ENCODE measurements at regions not wholly inside any gene's neighbourhood (a gene's known extent, or its start where the extent isn't known, plus 50 kb on each side); places are given as distances from the start of the nearest gene placed in this dataset.

GRCh38 chr16:56109994-56110393, 81.3 kb upstream of the GNAO1 start:
- CTCF ChIA-PET, result no interaction called here
- WGBS (ENCODE audit: insufficient coverage), result no CpG with 5 or more reads among the region's 4 CpGs
- Mint-ChIP-seq H3K36me3 (no peaks in the 10 kb centered on the region), H3K27me3 (peaks cover 4 to 12% of the 10 kb centered on the region in 2 donors), H3K9me3 (no peaks in the 10 kb centered on the region), H3K27ac (no peak overlapping the region), H3K4me3 (no peak overlapping the region), H3K4me1 (no peaks in the 10 kb centered on the region)
- H3K9me3 ChIP-seq, result no peaks in the 10 kb centered on the region
- peaks cover 3 to 4% of the 10 kb centered on the region in 2 experiments for H3K27me3 ChIP-seq (replicated peaks in 1 of 2; ENCODE audit: control insufficient read depth in 2 of 2, extremely low read depth in 1 of 2, insufficient read depth in 2 of 2, low read length in 1 of 2)
- ATAC-seq (replicated peaks in 1 of 4) (no peak), DNase-seq (no peak)
- POLR2A ChIA-PET, result interaction anchor here in 1 of 2 donors (0.7 kb wide), 1 partner anchor 125 kb away, joined by 3 read pairs; no protein-coding TSS in a partner anchor
- H3K27ac ChIP-seq (ENCODE audit: low read length), result no peak overlapping the region
- no peak overlapping the region for H3K4me3 ChIP-seq (ENCODE audit: control insufficient read depth in 1 of 2, extremely low read depth in 1 of 2, low read length in 1 of 2)
- no peaks in the 10 kb centered on the region for H3K36me3 ChIP-seq (ENCODE audit: control insufficient read depth in 2 of 2, extremely low read depth in 1 of 2, insufficient read depth in 1 of 2, low read length in 1 of 2)
- H3K4me1 ChIP-seq (ENCODE audit: control insufficient read depth in 1 of 2, extremely low read depth in 1 of 2, insufficient read depth in 2 of 2, low read length in 2 of 2), result no peaks in the 10 kb centered on the region

DNA sequence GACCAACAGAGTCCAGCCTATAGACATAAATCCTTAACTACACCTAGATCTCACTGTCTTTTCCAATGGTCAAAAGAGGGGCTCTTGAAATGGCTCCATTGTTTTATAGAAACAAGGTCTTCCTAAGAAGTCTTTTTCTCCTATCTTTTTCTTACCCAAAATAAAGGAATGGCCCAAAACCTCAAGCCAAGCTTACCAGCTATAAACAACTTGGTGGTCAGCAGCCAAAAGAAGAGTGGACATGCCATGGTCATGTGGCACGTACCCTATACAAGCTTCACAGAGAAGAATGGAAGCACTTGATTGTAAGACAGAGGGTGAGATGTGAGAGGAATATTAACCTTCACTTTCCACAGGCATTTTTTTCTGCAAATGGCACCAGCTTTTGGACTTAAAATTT, 82.1 kb upstream of the GNAO1 start:
- POLR2A ChIA-PET, result no interaction called here
- WGBS (ENCODE audit: insufficient coverage), result no CpG with 5 or more reads among the region's 1 CpG
- H3K36me3 ChIP-seq (ENCODE audit: control insufficient read depth in 2 of 2, extremely low read depth in 1 of 2, insufficient read depth in 1 of 2, low read length in 1 of 2), result no peaks in the 10 kb centered on the region

DNA sequence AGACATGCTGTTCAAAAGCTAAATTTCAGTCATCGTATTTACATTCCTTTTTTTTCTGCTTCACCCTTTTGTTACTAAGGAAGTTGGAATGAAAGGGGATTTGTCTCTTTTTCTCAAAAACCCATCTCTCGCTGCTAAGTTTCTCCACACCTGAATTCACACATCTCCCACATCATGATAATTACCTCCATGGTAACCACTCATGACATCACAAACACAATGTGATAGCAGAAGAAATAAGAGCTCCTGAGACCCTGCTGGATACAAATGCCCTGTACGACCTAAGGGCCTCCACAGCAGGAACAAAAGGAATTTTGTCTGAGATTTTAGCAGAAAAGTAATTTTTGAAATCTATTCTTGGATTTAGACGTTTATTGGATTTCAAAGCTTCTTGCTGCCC, 82.6 kb upstream of the GNAO1 start:
- H3K36me3 ChIP-seq (ENCODE audit: control insufficient read depth in 2 of 2, extremely low read depth in 1 of 2, insufficient read depth in 1 of 2, low read length in 1 of 2), result no peaks in the 10 kb centered on the region
- no peaks in the 10 kb centered on the region for H3K9me3 ChIP-seq
- Mint-ChIP-seq H3K4me1 (no peaks in the 10 kb centered on the region), H3K27ac (no peak overlapping the region), H3K4me3 (no peak overlapping the region), H3K9me3 (no peaks in the 10 kb centered on the region), H3K27me3 (peaks cover 4 to 12% of the 10 kb centered on the region in 2 donors), H3K36me3 (no peaks in the 10 kb centered on the region)
- ChIA-PET CTCF (no interaction called here), POLR2A (no interaction called here)
- ATAC-seq (replicated peaks in 1 of 4) (no peak), DNase-seq (no peak)
- no peak overlapping the region for H3K27ac ChIP-seq (ENCODE audit: low read length)
- H3K4me1 ChIP-seq (ENCODE audit: control insufficient read depth in 1 of 2, extremely low read depth in 1 of 2, insufficient read depth in 2 of 2, low read length in 2 of 2), result no peaks in the 10 kb centered on the region
- no CpG with 5 or more reads among the region's 4 CpGs for WGBS (ENCODE audit: insufficient coverage)
- H3K4me3 ChIP-seq (ENCODE audit: control insufficient read depth in 1 of 2, extremely low read depth in 1 of 2, low read length in 1 of 2), result no peak overlapping the region
- peaks cover 3 to 4% of the 10 kb centered on the region in 2 experiments for H3K27me3 ChIP-seq (replicated peaks in 1 of 2; ENCODE audit: control insufficient read depth in 2 of 2, extremely low read depth in 1 of 2, insufficient read depth in 2 of 2, low read length in 1 of 2)

More for the DNA sequence above, 82.1 kb upstream of the GNAO1 start:
- Mint-ChIP-seq H3K27ac (no peak overlapping the region), H3K4me1 (no peaks in the 10 kb centered on the region), H3K36me3 (no peaks in the 10 kb centered on the region), H3K27me3 (peaks cover 4 to 12% of the 10 kb centered on the region in 2 donors), H3K9me3 (no peaks in the 10 kb centered on the region), H3K4me3 (no peak overlapping the region)
- DNase-seq (no peak), ATAC-seq (replicated peaks in 1 of 4) (no peak)
- CTCF ChIA-PET, result no interaction called here
- H3K4me1 ChIP-seq (ENCODE audit: control insufficient read depth in 1 of 2, extremely low read depth in 1 of 2, insufficient read depth in 2 of 2, low read length in 2 of 2), result no peaks in the 10 kb centered on the region
- no peak overlapping the region for H3K4me3 ChIP-seq (ENCODE audit: control insufficient read depth in 1 of 2, extremely low read depth in 1 of 2, low read length in 1 of 2)
- H3K27me3 ChIP-seq (replicated peaks in 1 of 2; ENCODE audit: control insufficient read depth in 2 of 2, extremely low read depth in 1 of 2, insufficient read depth in 2 of 2, low read length in 1 of 2), result peaks cover 3 to 4% of the 10 kb centered on the region in 2 experiments
- no peak overlapping the region for H3K27ac ChIP-seq (ENCODE audit: low read length)
- H3K9me3 ChIP-seq, result no peaks in the 10 kb centered on the region

DNA sequence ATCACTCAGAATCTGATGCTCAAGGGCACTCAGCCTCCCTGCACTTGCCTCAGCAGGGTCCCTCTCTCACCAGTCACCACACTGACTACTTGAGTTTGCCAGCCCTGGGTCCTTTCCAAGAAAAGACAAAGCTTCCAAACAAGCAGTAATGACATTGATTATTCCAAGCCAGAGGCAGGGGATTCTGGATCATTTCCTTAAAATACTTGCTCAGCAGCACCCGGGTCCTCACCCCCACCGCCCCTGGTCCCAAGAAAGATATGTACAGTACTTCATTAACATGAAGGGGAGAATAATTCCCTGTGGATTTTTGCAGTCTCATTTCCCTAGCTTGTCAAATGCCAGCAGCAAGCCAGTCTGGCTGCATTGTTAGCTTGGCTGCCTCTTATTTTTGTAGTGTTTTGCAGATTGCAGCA, 83.2 kb upstream of the GNAO1 start:
- no peaks in the 10 kb centered on the region for H3K36me3 Mint-ChIP-seq
- CTCF ChIA-PET, result no interaction called here
- Histone ChIP-seq H3K4me1 (ENCODE audit: control insufficient read depth in 1 of 2, extremely low read depth in 1 of 2, insufficient read depth in 2 of 2, low read length in 2 of 2) (no peaks in the 10 kb centered on the region), H3K36me3 (ENCODE audit: control insufficient read depth in 2 of 2, extremely low read depth in 1 of 2, insufficient read depth in 1 of 2, low read length in 1 of 2) (no peaks in the 10 kb centered on the region), H3K27ac (ENCODE audit: low read length) (no peak overlapping the region), H3K9me3 (no peaks in the 10 kb centered on the region), H3K27me3 (replicated peaks in 1 of 2; ENCODE audit: control insufficient read depth in 2 of 2, extremely low read depth in 1 of 2, insufficient read depth in 2 of 2, low read length in 1 of 2) (peaks cover 3 to 4% of the 10 kb centered on the region in 2 experiments), H3K4me3 (ENCODE audit: control insufficient read depth in 1 of 2, extremely low read depth in 1 of 2, low read length in 1 of 2) (no peak overlapping the region)
- H3K4me3 Mint-ChIP-seq, result no peak overlapping the region
- H3K4me1 Mint-ChIP-seq, result no peaks in the 10 kb centered on the region
- DNase-seq (no peak), ATAC-seq (replicated peaks in 1 of 4) (no peak)
- no peak overlapping the region for H3K27ac Mint-ChIP-seq
- H3K27me3 Mint-ChIP-seq, result peaks cover 4 to 10% of the 10 kb centered on the region in 2 donors
- H3K9me3 Mint-ChIP-seq, result no peaks in the 10 kb centered on the region
- POLR2A ChIA-PET, result no interaction called here
- WGBS (ENCODE audit: insufficient coverage), result no CpG with 5 or more reads among the region's 2 CpGs

- Histone ChIP-seq H3K9me3 (no peaks in the 10 kb centered on the region), H3K27ac (ENCODE audit: low read length) (no peak overlapping the region), H3K4me1 (ENCODE audit: control insufficient read depth in 1 of 2, extremely low read depth in 1 of 2, insufficient read depth in 2 of 2, low read length in 2 of 2) (no peaks in the 10 kb centered on the region), H3K4me3 (ENCODE audit: control insufficient read depth in 1 of 2, extremely low read depth in 1 of 2, low read length in 1 of 2) (no peak overlapping the region), H3K27me3 (replicated peaks in 1 of 2; ENCODE audit: control insufficient read depth in 2 of 2, extremely low read depth in 1 of 2, insufficient read depth in 2 of 2, low read length in 1 of 2) (peaks cover 3 to 10% of the 10 kb centered on the region in 2 experiments), H3K36me3 (ENCODE audit: control insufficient read depth in 2 of 2, extremely low read depth in 1 of 2, insufficient read depth in 1 of 2, low read length in 1 of 2) (no peaks in the 10 kb centered on the region)
- no peak overlapping the region for H3K27ac Mint-ChIP-seq
- H3K36me3 Mint-ChIP-seq, result no peaks in the 10 kb centered on the region
- WGBS (ENCODE audit: insufficient coverage), result 89% methylated on average over 6 of the region's 6 CpGs
- no peak overlapping the region for H3K4me3 Mint-ChIP-seq
- no peaks in the 10 kb centered on the region for H3K4me1 Mint-ChIP-seq
- no peak for ATAC-seq (replicated peaks in 1 of 4)
- ChIA-PET CTCF (no interaction called here), POLR2A (no interaction called here)
- no peak for DNase-seq
- no peaks in the 10 kb centered on the region for H3K9me3 Mint-ChIP-seq
- peaks cover 6 to 7% of the 10 kb centered on the region in 2 donors for H3K27me3 Mint-ChIP-seq
Measured at GRCh38 chr16:56106527-56106926, 84.8 kb upstream of the GNAO1 start.

- Mint-ChIP-seq H3K27me3 (peaks cover 5 to 6% of the 10 kb centered on the region in 2 donors), H3K9me3 (no peaks in the 10 kb centered on the region), H3K4me3 (no peak overlapping the region), H3K27ac (no peak overlapping the region), H3K4me1 (no peaks in the 10 kb centered on the region), H3K36me3 (no peaks in the 10 kb centered on the region)
- no peak for DNase-seq
- ChIA-PET POLR2A (no interaction called here), CTCF (no interaction called here)
- Histone ChIP-seq H3K27ac (ENCODE audit: low read length) (no peak overlapping the region), H3K27me3 (replicated peaks in 1 of 2; ENCODE audit: control insufficient read depth in 2 of 2, extremely low read depth in 1 of 2, insufficient read depth in 2 of 2, low read length in 1 of 2) (peaks cover 0 to 10% of the 10 kb centered on the region in 2 experiments), H3K36me3 (ENCODE audit: control insufficient read depth in 2 of 2, extremely low read depth in 1 of 2, insufficient read depth in 1 of 2, low read length in 1 of 2) (no peaks in the 10 kb centered on the region), H3K9me3 (no peaks in the 10 kb centered on the region), H3K4me3 (ENCODE audit: control insufficient read depth in 1 of 2, extremely low read depth in 1 of 2, low read length in 1 of 2) (no peak overlapping the region), H3K4me1 (ENCODE audit: control insufficient read depth in 1 of 2, extremely low read depth in 1 of 2, insufficient read depth in 2 of 2, low read length in 2 of 2) (no peaks in the 10 kb centered on the region)
- 67% methylated on average over 1 of the region's 3 CpGs for WGBS (ENCODE audit: insufficient coverage)
- ATAC-seq (replicated peaks in 1 of 4), result no peak
Measured at GRCh38 chr16:56102906-56103305, 88.4 kb upstream of the GNAO1 start.

- Mint-ChIP-seq H3K9me3 (no peaks in the 10 kb centered on the region), H3K27ac (no peak overlapping the region), H3K4me1 (no peaks in the 10 kb centered on the region), H3K36me3 (no peaks in the 10 kb centered on the region), H3K27me3 (peaks cover 5 to 9% of the 10 kb centered on the region in 2 donors), H3K4me3 (no peak overlapping the region)
- no peak for DNase-seq
- no peaks in the 10 kb centered on the region for H3K4me1 ChIP-seq (ENCODE audit: control insufficient read depth in 1 of 2, extremely low read depth in 1 of 2, insufficient read depth in 2 of 2, low read length in 2 of 2)
- H3K36me3 ChIP-seq (ENCODE audit: control insufficient read depth in 2 of 2, extremely low read depth in 1 of 2, insufficient read depth in 1 of 2, low read length in 1 of 2), result no peaks in the 10 kb centered on the region
- H3K4me3 ChIP-seq (ENCODE audit: control insufficient read depth in 1 of 2, extremely low read depth in 1 of 2, low read length in 1 of 2), result no peak overlapping the region
- ChIA-PET POLR2A (no interaction called here), CTCF (no interaction called here)
- peaks cover 3 to 10% of the 10 kb centered on the region in 2 experiments for H3K27me3 ChIP-seq (replicated peaks in 1 of 2; ENCODE audit: control insufficient read depth in 2 of 2, extremely low read depth in 1 of 2, insufficient read depth in 2 of 2, low read length in 1 of 2)
- H3K9me3 ChIP-seq, result no peaks in the 10 kb centered on the region
- WGBS (ENCODE audit: insufficient coverage), result 80% methylated on average over 4 of the region's 13 CpGs
- H3K27ac ChIP-seq (ENCODE audit: low read length), result no peak overlapping the region
- ATAC-seq (replicated peaks in 1 of 4), result no peak
Measured at GRCh38 chr16:56102183-56102686, 89.1 kb upstream of the GNAO1 start.
